ENCODE measurements at regions not wholly inside any gene's neighbourhood (a gene's known extent, or its start where the extent isn't known, plus 50 kb on each side); places are given as distances from the start of the nearest gene placed in this dataset.

- 7% methylated on average over 8 of the region's 8 CpGs for WGBS (ENCODE audit: missing lambda C conversion rate)
- H3K9me3 ChIP-seq, result no peaks in the 10 kb centered on the region
- TF ChIP-seq CHD4 (IDR thresholded peaks at IDR 0.05; ENCODE audit: borderline replicate concordance), result no peak
- TF ChIP-seq MAZ (IDR thresholded peaks at IDR 0.05; ENCODE audit: borderline replicate concordance, low read depth, low read length), result no peak
- H3K27ac ChIP-seq, result no peak overlapping the region
- DNase-seq (ENCODE audit: low read depth in 1 of 2, low spot score in 1 of 2) (no peak), ATAC-seq (no peak), FAIRE-seq (no peak)
- no peaks in the 10 kb centered on the region for H3K4me1 ChIP-seq
- CTCF ChIA-PET, result no interaction called here
- POLR2A ChIA-PET, result no interaction called here
- no peak overlapping the region for H3K4me3 ChIP-seq
- H3K4me2 ChIP-seq, result no peak overlapping the region
Measured at GRCh38 chr4:189498457-189498856, 442.2 kb upstream of the FRG1 start.

- POLR2A ChIA-PET, result no interaction called here
- WGBS (ENCODE audit: missing lambda C conversion rate), result 43% methylated on average over 5 of the region's 7 CpGs
- TF ChIP-seq NR3C1 (IDR thresholded peaks at IDR 0.05), result no peak
- no peaks in the 10 kb centered on the region for H3K9me3 ChIP-seq
- H3K4me2 ChIP-seq, result no peak overlapping the region
- H3K4me3 ChIP-seq, result no peak overlapping the region
- FAIRE-seq (no peak), ATAC-seq (no peak), DNase-seq (ENCODE audit: low read depth in 1 of 2, low spot score in 1 of 2) (no peak)
- no peaks in the 10 kb centered on the region for H3K4me1 ChIP-seq
- H3K27ac ChIP-seq, result no peak overlapping the region
- CTCF ChIA-PET, result no interaction called here
Measured at GRCh38 chr4:189499696-189500095, 441.0 kb upstream of the FRG1 start.

- H3K27ac ChIP-seq, result no peak overlapping the region
- no peaks in the 10 kb centered on the region for H3K9me3 ChIP-seq
- ATAC-seq (no peak), FAIRE-seq (no peak), DNase-seq (ENCODE audit: low read depth in 1 of 2, low spot score in 1 of 2) (no peak)
- H3K4me3 ChIP-seq, result no peak overlapping the region
- WGBS (ENCODE audit: missing lambda C conversion rate), result 12% methylated on average over 5 of the region's 5 CpGs
- no peaks in the 10 kb centered on the region for H3K4me1 ChIP-seq
- ChIA-PET CTCF (no interaction called here), POLR2A (no interaction called here)
- TF ChIP-seq MAFK (IDR thresholded peaks at IDR 0.05; ENCODE audit: partially characterized antibody) (peak; percentile 38), TP53 (CRISPR knock-in tag; IDR thresholded peaks at IDR 0.05) (no peak)
- H3K4me2 ChIP-seq, result no peak overlapping the region
Measured at GRCh38 chr4:189500970-189501369, 439.7 kb upstream of the FRG1 start.

GRCh38 chr4:189502841-189503435, 437.7 kb upstream of the FRG1 start:
- H3K27ac ChIP-seq, result no peak overlapping the region
- DNase-seq (ENCODE audit: low read depth in 1 of 2, low spot score in 1 of 2) (no peak), FAIRE-seq (no peak), ATAC-seq (no peak)
- no peaks in the 10 kb centered on the region for H3K4me1 ChIP-seq
- TF ChIP-seq ATOH8 (CRISPR knock-in tag; IDR thresholded peaks at IDR 0.05; ENCODE audit: low read depth), result no peak
- no peak for TF ChIP-seq KDM1A (IDR thresholded peaks at IDR 0.05; ENCODE audit: low read depth)
- TF ChIP-seq ZNF302 (CRISPR knock-in tag; IDR thresholded peaks at IDR 0.05), result no peak
- no peak for TF ChIP-seq BCL3 (IDR thresholded peaks at IDR 0.05)
- TF ChIP-seq NPAS2 (CRISPR knock-in tag; IDR thresholded peaks at IDR 0.05; ENCODE audit: borderline replicate concordance), result no peak
- TF ChIP-seq CHD4 (IDR thresholded peaks at IDR 0.05; ENCODE audit: borderline replicate concordance), result no peak
- TF ChIP-seq USF2 (IDR thresholded peaks at IDR 0.05), result no peak
- no peak for TF ChIP-seq REST (IDR thresholded peaks at IDR 0.05)
- TF ChIP-seq RAD21 (conservative IDR thresholded peaks at IDR 0.05 in 1 of 2, IDR thresholded peaks at IDR 0.05 in 1 of 2), result no peak
- TF ChIP-seq TFCP2L1 (CRISPR knock-in tag; IDR thresholded peaks at IDR 0.05), result no peak
- TF ChIP-seq CHD2 (IDR thresholded peaks at IDR 0.05; ENCODE audit: low read length, partially characterized antibody), result no peak
- TF ChIP-seq CEBPB (IDR thresholded peaks at IDR 0.05), result no peak
- H3K4me2 ChIP-seq, result no peak overlapping the region
- CTCF ChIA-PET, result no interaction called here
- 17% methylated on average over 12 of the region's 12 CpGs for WGBS (ENCODE audit: missing lambda C conversion rate)
- H3K4me3 ChIP-seq, result no peak overlapping the region
- no peaks in the 10 kb centered on the region for H3K9me3 ChIP-seq
- POLR2A ChIA-PET, result no interaction called here

Measured in A549 (cell line).